Fibroblast of upper back skin (primary cell): ENCODE measurements at regions not wholly inside any gene's neighbourhood (a gene's known extent, or its start where the extent isn't known, plus 50 kb on each side); places are given as distances from the start of the nearest gene placed in this dataset.

Experiments used
- DNase-seq: peaks from one replicate; pipeline ENCODE4 v3.0.0-alpha.2; 2013

DNA sequence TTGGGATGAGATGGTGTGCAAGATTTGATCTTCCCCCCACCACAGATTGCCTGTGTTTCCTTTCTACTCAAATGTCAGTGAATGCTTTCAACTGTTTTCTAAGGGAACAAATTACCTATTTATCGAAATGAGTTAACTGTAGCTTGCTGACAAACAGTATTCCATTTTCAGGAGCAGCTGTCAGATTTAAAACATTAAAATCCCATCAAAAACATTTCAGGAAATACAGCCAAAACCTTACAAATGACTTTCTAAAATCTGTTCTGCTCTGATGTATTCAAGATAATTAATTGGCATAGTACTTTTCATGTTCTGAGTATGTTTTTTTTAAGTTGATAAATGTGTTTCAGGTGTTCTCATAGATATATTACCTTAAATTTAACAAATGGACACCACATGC is 158.0 kb upstream of the DMRTA1 start:
- no peak for DNase-seq

DNA sequence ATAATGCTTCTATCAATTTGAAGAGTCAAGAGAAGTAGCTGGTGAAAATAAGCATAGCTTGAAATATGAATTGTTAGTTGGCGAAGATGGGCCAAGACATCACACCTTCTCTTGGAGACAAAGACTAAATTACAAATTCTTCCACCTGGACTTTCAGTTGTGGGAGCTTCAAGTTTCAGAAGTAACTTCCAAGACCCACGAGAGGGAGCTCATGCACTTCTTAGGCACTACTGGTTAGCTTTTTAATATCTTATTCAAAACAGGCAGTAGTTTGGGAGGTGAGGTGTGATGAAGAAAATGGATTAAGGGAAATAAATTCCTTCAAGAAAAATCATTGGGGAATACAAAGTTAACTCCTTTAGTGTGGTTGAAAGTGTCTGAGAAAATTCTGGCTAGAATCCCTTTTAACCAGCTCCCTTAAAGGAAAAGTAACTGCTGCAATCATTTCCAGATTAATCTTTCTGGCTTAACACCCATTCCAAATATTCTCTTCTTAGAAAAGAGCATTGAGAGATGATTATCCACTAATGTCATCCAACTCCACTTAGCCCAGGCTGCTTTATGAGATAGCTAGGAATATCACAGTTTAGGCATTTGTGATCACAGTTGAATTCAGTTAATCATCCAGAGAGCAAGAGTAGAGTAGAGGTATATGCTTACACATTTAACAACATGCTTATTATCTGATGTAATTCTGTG is 139.5 kb upstream of the DMRTA1 start:
- DNase-seq = peak; percentile 61

DNA sequence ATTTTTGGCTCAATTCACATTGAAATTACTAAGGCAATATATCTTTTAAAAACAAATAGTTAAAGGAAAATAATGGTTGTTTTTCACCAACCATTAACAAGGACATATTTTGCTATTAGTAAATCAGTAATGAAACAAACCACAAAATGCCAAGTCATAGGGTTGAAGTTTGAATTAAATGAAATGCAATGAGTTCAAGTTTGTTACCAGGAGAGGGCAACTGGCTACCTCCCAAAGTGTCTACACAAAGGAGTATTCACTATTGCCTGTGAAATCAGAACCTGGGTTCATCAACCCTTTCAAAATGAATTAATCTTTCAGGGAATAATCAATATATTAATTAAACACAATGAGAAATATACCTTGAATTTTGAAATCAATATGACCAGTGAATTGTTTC is 138.4 kb upstream of the DMRTA1 start:
- no peak for DNase-seq

DNA sequence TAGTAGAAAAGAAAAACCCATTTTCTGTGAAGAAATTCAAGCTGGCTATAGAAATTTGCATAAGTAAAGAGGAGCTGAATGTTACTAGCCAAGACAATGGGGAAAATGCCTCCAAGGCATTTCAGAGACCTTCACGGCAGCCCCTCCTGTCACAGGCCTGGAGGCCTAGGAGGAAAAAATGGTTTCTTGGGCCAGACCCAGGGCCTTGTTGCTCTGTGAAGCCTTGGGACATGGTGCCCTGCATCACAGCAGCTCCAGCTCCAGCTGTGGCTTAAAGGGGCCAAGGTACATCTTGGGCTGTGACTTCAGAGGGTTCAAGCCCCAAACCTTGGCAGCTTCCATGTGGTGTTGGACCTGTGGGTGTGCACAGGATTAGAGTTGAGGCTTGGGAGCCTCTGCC is 130.0 kb upstream of the DMRTA1 start:
- no peak for DNase-seq

DNA sequence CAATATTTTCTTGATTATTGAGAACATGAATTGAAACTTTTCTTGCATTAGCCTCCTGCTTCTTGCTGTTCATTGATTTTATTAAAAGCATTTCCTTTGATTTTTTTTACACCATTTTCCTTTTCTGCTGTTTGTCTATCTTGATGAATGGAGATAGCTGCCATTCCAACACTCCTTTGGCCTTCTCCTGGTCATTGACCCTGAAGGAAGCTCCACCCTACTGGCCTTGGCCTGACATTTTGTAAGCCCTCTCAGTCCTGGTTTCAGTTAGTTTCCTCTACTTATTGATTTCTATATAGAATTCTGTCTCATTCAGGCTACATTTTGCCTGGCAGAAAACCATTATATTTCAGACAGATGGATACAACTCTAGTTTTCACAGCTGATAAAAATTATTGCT is 115.1 kb upstream of the DMRTA1 start:
- DNase-seq = no peak

DNA sequence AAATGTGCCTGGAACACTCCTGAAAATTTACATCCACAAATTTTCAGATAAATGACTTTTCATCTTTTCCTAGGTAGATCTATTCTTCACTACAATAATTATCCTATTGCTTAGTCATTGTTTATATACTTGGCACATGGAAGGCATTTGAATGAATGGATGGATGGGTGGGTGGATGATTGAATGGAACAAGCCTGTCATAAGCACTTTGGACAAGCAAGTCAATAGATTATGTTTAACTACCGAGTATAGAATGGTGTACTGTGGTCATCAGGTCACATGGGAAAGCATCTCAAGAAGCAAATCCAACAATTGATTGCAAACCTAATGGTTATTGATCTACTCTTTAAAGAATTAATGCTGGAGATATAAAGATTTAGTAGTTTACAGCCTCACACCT is 114.4 kb upstream of the DMRTA1 start:
- no peak for DNase-seq

DNA sequence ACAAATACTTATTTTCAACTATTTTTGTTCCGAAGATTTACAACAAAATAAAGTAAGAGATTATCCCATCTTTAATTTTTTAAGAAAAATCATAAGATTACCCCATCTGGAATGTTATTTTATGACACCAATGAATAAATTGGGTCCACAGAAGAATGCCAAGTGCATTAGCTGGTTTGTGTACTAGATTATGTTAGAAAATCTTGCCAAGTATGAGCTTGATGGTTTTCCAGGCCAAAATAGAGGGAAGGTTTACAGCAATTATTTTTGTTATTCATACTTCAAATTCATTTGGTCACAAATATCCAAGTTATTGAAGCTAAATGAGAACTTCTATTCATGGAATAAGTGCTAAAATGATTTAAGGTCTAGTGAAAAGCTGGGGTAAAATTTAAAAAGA is 109.4 kb upstream of the DMRTA1 start:
- DNase-seq = no peak

DNA sequence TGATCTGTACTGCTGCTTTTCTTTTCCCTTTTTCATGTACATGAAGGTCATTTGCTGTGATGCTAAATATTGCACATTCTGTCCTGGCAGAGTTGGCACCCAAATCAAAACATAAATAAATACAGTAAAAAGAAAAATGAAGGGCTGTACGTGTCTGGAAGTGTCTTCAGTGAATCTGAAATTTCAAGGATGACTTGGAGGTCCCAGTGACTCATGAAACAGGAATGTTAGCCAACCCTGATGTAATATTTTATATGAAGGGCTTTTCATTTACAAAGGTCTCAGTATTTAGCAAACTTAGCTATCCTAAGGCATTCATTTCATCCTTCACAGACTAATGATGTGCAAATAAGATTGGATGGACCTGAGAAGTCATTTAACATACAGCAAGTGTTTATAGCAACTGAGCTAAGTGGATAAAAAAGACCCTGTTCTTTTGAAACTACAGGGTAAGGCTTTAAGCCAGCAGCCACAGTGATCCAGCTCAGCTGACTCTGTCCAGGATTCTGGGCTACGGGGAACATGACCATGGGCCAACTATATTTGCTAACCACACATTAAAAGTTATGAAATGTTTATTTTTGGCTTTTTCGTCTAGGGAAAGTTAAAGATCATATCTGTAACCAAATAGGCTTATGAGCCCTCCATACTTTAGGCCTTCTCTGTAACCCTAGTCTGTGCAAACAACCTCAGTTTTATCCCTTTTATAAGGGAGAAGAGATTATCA is 104.0 kb upstream of the DMRTA1 start:
- peak; percentile 70 for DNase-seq

DNA sequence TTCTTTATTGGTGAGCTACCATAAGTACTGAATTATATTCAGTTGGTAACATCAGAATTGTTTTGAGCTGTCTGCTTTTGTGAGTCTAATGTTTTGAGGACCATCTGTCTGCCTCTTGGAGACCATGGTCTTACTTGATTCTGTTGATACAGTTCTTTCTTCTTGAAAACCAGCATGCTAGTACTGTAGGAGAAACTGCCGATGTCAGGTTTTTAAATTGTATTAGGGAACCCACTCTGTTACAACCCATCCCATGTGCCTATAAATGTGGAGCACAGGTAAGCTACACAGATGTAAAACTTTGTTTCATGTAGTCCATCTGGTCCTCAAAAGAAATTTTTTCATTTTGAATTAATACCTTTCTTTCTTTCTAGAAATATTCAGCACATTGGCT is 103.4 kb upstream of the DMRTA1 start:
- DNase-seq = no peak

DNA sequence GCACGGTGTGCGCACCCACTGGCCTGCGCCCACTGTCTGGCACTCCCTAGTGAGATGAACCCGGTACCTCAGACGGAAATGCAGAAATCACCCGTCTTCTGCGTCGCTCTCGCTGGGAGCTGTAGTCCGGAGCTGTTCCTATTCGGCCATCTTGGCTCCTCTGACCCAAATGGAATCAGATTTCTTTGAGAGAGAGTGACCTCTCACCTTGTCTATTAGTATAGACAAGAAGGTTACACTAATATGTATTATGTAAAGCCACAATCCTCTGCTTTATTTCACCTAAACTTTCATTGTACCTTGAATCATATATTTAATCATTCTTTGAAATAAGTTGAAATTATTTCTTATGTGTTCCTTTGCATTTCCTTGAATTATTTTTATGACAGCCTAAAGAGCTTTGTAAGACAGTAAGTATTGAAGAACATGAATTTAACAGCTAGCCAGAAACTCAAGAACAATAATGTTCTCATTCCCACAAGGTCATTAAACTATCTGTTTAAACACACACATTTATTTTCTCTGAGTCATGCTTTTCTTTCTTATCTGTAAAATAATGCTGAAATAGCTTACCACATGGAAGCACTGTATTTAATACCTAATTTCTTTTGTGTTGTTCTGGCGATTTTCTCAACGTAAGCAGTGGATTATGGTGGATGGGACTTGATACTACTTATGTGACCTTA is 91.8 kb upstream of the DMRTA1 start:
- DNase-seq = no peak

DNA sequence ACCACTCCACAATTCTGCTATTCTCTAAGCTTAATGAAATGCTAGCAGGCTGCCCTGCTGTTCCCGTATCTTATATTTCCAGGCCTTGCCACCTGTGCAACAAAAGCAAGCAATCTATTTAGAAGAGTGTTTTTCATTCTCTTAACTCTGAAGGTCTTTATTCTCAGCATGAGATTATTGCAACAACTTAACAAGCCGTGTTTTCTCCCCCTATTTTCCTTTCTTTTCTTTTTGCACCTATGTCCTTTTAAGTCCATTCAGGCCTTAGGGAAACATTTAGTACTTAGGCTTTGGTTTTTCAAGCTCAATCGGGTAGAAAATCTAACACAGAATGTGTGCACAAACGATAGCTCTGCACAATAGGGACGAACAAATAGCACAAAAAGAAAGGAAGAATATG is 89.6 kb upstream of the DMRTA1 start:
- no peak for DNase-seq

DNA sequence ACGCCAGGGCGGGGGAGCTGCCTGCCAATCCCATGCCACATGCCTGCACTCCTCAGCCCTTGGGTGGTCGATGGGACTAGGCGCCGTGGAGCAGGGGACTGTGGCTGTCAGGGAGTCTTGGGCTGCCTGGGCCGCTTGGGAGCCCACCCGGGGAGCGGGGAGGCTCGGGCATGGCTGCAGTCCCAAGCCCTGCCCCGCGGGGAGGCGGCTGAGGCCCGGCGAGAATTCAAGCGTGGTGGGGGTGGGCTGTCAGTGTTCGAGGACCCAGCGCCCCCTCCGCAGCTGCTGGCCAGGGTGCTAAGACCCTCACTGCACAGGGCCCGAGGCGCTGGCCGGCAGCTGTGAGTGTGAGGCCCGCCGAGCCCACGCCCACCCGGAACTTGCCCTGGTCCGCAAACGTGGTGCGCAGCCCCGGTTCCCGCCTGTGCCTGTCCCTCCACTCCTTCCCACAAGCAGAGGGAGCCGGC is 83.2 kb upstream of the DMRTA1 start:
- no peak for DNase-seq

DNA sequence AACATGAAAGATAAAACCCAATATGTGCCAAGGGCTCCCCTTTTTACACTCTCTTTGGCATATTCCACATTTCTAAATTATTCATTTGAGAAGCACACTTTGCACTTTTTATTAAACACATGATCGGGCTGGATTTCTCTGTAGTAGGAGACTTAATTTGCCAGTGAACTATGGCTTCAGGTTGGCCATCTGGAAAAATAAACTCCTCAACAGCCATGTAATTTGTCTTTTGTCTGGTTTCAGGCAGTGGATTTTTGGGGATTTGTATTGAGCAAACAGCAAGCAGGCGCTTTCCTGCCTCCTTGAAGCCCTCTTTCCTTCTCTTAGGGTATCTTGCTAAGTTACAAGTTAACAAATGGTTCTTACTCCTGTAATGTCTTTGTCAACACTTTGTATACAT is 73.0 kb upstream of the DMRTA1 start:
- DNase-seq = no peak

DNA sequence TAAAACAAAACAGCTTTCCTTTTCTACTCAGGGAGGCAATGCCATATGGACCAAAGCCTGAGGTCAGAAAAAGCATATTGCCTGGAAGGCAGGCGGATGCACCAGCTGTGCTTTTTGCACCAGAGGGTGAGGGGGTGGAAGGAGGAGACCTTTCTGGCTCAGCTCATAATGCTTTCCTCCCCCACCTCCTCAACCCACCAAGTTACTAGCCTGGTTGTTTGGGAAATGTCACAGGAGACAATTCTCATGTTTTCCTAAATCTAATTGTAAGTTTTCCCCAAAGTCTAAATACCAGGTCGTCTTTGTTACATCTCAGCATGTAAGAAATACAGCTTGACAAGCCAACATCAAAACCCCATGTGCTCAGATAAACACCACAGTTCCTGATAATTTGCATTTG is 72.6 kb upstream of the DMRTA1 start:
- no peak for DNase-seq

DNA sequence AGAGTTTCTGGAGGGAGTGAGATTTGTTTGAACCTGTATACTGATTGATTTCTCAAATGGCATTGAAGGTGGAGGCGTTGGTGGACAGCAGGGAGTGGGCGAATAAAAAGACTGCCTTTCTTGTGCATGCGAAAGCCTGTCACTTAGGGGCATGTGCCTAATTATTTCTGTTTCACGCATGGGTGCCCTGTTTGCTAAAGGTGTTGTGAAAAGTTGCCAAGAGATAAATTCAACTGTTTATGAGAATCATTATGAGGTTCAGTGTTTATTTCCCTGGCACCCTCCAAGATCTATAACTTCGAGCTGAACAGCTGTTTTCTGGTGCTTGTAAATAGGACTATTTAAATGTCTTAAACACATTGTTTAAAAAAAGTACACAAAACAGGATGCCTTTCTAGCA is 67.4 kb upstream of the DMRTA1 start:
- DNase-seq = no peak

DNA sequence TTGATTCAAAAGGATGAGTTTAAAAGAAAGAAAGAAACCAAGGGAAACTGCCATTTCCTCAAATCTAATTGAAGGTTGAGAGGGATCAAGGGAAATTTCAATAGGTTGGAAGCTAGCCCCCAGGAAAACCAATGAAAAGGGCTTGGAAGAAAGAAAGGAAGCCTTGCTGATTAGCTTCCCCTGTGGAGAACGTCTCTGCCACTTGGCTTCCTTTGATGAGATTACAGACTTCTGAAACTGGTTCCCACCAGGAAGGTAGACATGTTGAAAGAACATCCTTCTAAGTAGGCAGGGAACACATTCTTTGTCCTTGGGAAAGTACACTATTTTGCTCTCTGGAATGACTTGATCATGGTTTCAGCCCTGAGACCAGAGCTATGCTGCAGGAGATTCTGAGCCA is 65.5 kb upstream of the DMRTA1 start:
- DNase-seq = no peak

DNA sequence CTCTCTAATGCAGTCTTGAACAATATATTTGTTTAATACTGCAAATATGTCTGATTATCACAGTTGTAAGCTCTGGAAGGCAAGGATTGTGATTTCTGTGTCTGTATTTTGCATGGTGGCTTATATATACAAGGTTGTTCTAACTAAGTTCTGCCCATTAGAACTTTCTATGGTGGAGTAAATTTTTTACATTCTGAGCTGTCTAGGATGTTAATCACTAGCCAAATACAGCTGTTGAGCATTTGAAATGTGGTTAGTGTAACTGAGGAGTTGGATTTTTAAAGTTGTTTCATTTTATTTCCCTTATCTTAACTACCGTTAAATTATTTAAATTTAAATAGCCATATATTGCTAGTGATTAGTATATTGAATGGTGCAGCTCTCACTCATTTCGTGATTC is 64.3 kb upstream of the DMRTA1 start:
- no peak for DNase-seq

DNA sequence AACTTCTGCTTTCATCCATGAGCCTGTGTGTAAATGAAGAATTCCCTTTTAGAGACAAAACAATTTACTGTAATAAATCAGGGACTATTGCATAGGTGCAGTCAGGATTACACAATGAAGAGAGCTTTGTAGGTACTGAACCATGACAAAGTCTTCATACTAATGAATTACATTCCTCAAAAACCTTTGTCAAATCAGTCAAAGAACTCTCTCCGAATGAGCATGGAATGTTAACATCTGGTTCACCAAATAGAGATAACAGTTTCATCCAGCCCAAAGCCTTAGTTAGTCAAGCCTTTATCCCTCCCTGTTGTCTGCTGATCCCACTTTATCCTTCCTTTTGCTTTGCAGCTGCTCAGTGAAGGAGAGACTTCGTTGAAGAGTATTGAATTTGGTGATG is 62.9 kb upstream of the DMRTA1 start:
- no peak for DNase-seq

DNA sequence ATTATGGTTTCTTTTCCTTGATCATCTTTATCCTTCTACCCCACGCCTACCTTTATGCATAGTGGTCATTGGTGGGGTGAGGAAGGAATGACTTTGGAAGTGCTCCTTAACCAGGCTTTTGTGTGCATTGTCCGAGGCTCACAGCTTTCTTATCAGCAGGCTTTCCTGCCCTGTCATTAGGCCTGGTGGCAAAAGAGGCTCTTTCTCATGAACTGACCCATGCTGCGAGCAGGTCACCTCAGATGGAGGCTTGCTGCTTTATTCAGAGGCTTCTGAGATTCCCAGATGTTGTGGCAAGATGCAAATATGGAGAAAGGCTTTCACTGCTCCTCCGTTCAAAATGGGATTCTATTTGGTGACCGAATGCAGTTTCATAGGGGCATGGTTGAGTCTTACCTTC is 57.4 kb upstream of the DMRTA1 start:
- no peak for DNase-seq

DNA sequence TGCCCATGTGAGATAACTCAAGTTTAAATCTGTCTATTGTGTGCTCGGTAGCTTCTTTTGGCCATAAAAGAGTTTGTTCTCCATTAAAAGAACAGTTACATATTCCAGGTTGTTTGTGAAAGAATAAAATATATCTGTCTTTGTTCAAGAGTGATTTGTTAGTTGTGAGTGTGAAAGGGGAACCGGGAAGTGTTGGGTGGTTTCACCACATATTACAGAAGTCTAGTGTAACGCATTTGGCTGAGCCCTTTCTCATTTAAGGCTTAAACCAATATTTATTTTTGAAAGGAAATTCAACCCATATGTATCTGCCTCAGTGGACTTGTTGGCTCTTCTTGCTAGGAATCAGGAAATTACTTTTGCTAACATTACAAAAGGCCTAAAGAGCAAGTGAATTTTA is 54.1 kb upstream of the DMRTA1 start:
- DNase-seq = no peak

DNA sequence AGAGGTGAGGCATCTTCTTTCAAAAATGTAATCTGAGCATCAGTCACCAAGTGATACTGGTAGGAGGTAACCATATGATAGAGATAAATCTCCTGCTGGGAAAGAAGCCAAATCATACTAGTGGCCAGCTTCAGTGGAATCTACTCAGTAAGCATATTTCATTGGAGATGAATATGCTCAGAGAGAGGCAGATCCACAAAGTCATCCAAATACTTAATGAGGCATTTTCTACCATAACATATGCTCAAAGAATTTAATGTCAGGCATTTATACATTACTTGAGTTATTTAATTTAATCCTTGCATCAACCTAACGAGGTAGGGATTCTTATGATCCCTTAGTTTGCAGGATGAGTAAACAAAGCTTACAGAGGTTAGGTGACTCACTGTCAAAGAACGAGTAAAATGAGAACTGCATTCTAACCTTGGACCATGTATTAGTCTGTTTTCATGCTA is 50.9 kb upstream of the DMRTA1 start:
- peak; percentile 28 for DNase-seq
